Hippocampal formation (tissue), 2 donors: ENCODE measurements at regions not wholly inside any gene's neighbourhood (a gene's known extent, or its start where the extent isn't known, plus 50 kb on each side); places are given as distances from the start of the nearest gene placed in this dataset.
"Not testable (repeated sequence)": the region's sequence is repeated elsewhere in the genome, so short reads cannot be mapped to it uniquely, and the experiment has no call there.

Experiments used
- DNase-seq, 2 donors: peaks; one replicate each; lab custom pipeline; 2025; lab: John Stamatoyannopoulos, UW

- no peak for DNase-seq
Observed at GRCh38 chr3:66808891-66809594, 189.1 kb upstream of the KBTBD8 start.

- DNase-seq: no peak
Observed at GRCh38 chr3:66809595-66809958, 188.5 kb upstream of the KBTBD8 start.

DNA sequence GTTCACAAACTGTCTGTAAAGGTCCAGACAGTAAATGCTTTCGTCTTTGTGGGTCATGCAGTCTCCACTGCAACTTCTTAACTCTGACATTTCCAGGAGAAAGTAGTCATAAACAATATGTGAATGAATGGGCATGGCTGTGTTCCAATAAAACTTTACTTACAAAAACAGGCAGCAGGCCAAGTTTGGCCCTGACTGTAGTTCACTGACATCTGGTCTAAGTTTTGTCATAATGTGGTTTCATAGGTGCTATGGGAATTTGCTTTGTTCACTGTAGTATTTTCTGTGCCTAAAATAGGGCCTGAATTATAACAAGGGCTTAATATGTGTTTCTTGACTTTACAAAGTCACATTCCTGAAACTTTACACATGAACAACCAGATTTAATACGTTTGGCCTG is 186.0 kb upstream of the KBTBD8 start:
- no peak for DNase-seq

DNA sequence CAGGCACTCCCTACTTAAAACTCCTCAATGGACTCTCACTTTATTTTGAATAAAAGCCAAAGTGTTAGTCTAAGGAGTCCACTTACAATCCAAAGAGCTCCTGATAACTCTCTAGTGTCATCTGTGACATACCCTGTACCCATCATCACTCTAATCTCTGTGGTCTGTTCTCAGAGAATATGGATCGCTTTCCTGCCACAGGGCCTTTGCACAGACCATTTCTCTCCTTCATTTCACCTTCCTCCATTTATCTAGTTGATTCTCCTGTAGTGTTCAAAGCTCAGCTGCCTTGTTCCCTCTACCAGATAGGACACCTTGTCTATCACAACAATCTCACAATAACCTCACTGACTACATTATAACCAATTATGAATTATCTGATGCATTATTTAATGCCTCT is 185.4 kb upstream of the KBTBD8 start:
- DNase-seq: no peak

- DNase-seq: peak in 1 of 2 donors; percentile 87
Observed at GRCh38 chr3:66816090-66816761, 181.9 kb upstream of the KBTBD8 start.

GRCh38 chr3:66817951-66818557 is 180.1 kb upstream of the KBTBD8 start:
- DNase-seq: no peak

GRCh38 chr3:66819993-66820501 is 178.1 kb upstream of the KBTBD8 start:
- peak; percentile 56 to 93 for DNase-seq

GRCh38 chr3:66822186-66823008 is 175.7 kb upstream of the KBTBD8 start:
- DNase-seq: no peak

GRCh38 chr3:66823009-66823397 is 175.1 kb upstream of the KBTBD8 start:
- no peak for DNase-seq

DNA sequence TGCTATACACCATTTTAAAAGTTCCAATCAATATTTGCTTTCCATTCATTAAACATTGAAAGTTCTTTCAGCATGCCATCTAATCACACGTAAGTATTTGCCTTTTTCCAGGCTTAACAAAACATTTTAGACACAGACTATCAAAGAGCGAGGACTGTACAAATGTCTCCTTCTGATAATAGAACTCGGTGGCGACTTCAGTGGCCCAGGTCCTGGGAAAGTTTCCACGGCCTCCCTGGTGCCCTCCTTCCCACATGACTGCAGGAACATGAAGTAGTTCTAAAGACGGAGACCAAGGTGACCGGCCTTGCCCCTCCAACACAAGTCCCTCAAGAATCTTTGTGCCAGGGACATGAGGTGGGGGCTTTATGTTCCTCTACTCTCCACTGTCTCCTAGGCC is 174.6 kb upstream of the KBTBD8 start:
- no peak for DNase-seq

DNA sequence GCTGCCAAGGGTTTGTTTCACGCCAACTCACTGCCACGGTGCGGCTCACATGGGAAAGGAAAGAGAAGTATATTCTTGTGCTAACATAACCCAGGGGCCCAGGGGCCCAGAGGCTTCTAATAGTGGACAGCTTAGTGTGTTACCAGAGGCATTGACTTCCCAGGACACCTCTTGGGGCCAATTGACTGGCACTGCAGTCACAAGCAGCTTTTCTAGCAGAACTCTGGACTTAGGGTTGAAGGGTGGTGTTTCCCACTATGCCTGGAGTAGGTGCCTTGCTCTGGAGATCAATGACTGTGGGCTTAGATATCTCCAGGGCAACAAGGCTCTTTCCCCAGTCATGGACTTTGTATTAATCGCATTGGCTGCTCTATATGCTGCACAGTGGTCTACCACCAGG is 172.7 kb upstream of the KBTBD8 start:
- no peak for DNase-seq

DNA sequence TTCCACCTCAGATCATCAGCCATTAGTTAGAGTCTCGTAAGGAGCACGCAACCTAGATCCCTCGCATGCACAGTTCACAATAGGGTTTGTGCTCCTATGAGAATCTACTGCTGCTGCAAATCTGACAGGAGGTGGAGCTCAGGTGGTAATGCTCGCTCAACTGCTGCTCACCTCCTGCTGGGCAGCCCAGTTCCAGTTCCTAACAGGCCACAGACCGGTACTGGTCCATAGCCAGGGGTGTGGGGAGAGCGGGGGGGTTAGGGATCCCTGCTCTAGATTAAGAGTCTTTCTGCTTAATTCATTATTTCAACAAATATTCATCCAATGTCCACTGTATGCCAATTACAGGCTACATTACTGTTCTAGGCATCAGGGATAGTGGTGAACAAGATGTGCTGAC is 170.4 kb upstream of the KBTBD8 start:
- no peak for DNase-seq

DNA sequence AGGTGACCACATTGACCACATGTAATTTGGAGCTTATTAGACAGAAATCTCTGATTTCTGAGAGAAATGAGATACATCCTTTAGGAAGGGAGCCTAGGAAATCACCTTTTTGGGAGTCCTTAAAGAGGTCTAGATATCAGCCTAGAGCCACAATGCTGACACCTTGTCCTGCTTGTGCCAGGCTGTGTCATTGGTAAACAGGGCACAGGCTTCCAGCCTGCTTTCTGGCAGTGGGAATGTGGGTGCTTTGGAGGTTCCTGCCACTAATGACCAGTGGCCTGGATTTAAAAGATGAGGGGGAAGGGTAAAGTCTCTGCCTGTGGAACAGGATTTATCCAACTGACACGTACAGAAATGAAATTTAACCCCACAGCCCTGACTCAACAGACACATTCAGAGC is 169.8 kb upstream of the KBTBD8 start:
- DNase-seq: no peak

GRCh38 chr3:66830301-66830700 is 167.8 kb upstream of the KBTBD8 start:
- DNase-seq: no peak

GRCh38 chr3:66831931-66832330 is 166.2 kb upstream of the KBTBD8 start:
- no peak for DNase-seq

DNA sequence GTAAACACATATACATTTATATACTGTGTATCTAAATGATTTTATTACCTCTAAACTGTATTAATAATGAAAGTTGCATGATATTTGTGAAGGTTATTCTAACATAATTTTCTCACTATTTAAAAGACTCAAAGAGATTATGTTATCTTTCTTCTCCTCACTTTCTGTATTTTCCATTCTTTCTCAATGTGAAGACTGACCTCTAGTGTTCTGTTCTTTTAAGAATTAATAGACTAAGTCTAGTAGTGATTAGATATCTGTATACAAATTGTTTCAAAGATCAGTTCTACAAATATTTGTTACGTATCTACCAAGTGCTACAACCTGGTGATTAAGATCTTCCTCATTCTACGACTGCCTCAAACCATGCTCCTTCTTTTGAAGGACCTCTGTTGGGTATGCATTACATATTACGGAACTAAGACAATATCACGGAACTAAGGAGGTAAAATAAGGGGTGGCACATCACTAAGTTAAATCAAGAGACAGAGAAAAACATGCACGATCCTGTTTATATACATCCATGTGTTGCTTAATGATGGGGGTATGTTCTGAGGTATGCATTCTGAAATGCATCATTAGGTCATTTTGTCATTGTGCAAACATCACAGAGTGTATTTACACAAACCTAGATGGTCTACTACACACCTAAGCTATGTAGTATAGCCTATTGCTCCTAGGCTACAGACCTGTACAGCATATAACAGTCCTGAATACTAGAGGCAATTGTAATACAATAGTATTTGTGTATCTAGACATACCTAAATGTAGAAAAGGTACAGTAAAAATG is 161.5 kb upstream of the KBTBD8 start:
- peak in 1 of 2 donors; percentile 51 for DNase-seq

DNA sequence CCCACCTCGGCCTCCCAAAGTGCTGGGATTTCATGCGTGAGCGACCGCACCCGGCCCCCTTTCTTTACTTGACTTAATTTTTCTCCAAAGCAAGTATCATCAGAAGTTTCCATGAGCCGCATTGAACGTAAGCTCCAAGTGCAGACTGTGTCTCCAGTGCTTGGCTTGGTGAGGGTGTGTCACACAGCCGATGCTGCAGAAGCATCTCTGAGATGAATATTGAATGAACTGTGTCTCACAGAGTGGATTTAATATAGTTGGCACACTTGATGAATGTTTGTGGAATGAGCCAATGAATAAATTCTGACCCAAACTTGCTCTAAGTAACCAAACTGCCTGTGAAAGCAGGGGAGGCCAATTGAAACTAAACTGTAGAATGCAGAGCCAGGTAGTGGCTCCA is 159.4 kb upstream of the KBTBD8 start:
- no peak for DNase-seq

- DNase-seq: no peak
Observed at GRCh38 chr3:66839508-66839907, 158.6 kb upstream of the KBTBD8 start.

DNA sequence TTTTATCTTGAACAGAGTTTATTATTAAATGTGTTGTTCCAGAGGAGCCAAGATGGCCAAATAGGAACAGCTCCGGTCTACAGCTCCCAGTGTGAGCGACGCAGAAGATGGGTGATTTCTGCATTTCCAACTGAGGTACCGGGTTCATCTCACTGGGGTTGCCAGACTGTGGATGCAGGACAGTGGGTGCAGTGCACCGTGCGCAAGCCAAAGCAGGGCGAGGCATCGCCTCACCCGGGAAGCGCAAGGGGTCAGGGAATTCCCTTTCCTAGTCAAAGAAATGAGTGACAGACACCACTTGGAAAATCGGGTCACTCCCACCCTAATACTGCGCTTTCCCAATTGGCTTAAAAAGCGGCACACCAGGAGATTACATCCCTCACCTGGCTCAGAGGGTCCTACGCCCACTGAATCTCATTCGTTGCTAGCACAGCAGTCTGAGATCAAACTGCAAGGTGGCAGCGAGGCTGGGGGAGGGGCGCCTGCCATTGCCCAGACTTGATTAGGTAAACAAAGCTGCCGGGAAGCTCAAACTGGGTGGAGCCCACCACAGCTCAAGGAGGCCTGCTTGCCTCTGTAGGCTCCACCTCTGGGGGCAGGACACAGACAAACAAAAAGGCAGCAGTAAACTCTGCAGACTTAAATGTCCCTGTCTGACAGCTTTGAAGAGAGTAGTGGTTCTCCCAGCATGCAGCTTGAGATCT is 155.2 kb upstream of the KBTBD8 start:
- DNase-seq: not testable (repeated sequence)

- DNase-seq: no peak
Observed at GRCh38 chr3:66851894-66852613, 146.1 kb upstream of the KBTBD8 start.
